ENCODE measurements at regions not wholly inside any gene's neighbourhood (a gene's known extent, or its start where the extent isn't known, plus 50 kb on each side); places are given as distances from the start of the nearest gene placed in this dataset.

DNA sequence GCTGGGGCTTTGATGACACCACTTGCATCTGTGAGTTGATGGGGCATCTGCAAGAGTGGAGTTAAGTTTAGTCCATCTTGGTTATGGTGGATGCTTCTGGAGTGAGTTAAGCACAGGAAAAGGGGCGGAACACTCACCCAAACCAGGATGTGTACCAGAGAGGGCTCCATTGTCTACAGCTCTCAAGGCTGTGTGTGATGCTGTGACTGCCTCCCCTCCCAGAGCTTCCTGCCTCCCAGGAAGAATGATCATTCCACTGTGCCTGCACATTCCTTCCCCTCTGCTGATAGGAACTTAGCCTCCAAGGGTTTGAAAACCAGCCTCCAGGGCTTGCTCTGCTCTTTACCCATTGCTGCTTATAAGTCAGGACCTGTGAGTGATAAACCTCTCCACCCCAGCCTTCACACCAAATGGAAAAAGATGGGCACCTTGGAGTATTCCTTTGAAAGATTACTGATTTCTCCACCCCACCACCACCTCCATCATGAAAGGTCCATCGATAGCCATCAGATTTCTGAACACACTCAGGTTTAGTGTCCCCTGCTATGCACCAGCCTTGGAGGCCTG is 160.1 kb upstream of the SPRY4 start:
- DNase-seq, result no peak
- TF ChIP-seq, protein P1, sequence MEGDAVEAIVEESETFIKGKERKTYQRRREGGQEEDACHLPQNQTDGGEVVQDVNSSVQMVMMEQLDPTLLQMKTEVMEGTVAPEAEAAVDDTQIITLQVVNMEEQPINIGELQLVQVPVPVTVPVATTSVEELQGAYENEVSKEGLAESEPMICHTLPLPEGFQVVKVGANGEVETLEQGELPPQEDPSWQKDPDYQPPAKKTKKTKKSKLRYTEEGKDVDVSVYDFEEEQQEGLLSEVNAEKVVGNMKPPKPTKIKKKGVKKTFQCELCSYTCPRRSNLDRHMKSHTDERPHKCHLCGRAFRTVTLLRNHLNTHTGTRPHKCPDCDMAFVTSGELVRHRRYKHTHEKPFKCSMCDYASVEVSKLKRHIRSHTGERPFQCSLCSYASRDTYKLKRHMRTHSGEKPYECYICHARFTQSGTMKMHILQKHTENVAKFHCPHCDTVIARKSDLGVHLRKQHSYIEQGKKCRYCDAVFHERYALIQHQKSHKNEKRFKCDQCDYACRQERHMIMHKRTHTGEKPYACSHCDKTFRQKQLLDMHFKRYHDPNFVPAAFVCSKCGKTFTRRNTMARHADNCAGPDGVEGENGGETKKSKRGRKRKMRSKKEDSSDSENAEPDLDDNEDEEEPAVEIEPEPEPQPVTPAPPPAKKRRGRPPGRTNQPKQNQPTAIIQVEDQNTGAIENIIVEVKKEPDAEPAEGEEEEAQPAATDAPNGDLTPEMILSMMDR (IDR thresholded peaks at IDR 0.05), result no peak
- Histone ChIP-seq H3K27me3 (ENCODE audit: low read depth) (no peaks in the 10 kb centered on the region), H3K4me1 (no peaks in the 10 kb centered on the region), H3K27ac (no peak overlapping the region), H3K9me3 (no peaks in the 10 kb centered on the region), H3K4me3 (no peak overlapping the region), H3K36me3 (no peaks in the 10 kb centered on the region)
- intact Hi-C loops (cut with DNase I), result no loop called here
- no peak for ATAC-seq

DNA sequence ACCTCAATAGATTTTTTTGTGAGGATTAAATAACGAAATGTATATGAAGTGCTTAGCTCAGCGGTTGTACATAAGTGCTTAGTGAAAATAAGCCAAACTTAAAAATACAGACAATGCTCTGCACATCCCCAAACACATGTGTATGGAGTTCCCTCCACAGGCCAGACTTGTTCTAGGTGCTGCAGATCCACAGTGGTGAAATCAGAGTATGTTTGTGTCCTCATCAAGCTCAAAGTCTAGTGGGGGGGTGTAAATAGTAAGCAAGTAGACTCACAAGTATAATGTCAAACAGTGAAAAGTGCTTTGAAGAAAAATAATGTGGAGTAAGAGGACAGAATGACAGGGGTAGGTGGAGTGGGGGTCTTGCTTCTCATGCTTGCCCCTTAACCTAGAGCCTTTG is 157.4 kb upstream of the SPRY4 start:
- H3K27me3 ChIP-seq (ENCODE audit: low read depth), result no peaks in the 10 kb centered on the region
- no peak overlapping the region for H3K4me3 ChIP-seq
- no peaks in the 10 kb centered on the region for H3K4me1 ChIP-seq
- no peaks in the 10 kb centered on the region for H3K9me3 ChIP-seq
- intact Hi-C loops (cut with DNase I), result no loop called here
- H3K27ac ChIP-seq, result no peak overlapping the region
- no peak for DNase-seq
- no peaks in the 10 kb centered on the region for H3K36me3 ChIP-seq
- ATAC-seq, result no peak
- TF ChIP-seq, protein P1 (IDR thresholded peaks at IDR 0.05), result no peak

DNA sequence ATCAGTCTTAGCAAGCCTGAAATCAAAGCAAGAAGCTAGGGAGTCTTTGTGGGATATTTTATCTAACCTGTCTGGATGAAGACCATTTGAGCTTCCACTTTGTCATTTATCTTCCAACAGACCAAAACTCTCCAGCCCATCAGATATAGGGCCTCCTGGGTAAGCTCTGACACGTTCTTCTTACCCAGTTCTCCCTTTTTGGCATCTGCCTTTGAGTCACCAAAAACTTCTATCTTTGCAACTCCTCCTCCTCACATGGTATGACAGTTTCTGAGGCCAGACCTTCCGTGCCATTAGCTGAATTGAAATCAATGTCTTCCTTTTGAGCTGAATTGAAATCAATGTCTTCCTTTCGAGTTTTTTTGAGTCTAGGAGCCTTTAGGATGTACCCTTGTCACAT is 156.6 kb upstream of the SPRY4 start:
- intact Hi-C loops (cut with DNase I), result no loop called here
- H3K9me3 ChIP-seq, result no peaks in the 10 kb centered on the region
- H3K4me1 ChIP-seq, result no peaks in the 10 kb centered on the region
- no peaks in the 10 kb centered on the region for H3K27me3 ChIP-seq (ENCODE audit: low read depth)
- ATAC-seq, result no peak
- DNase-seq, result no peak
- TF ChIP-seq, protein P1 (IDR thresholded peaks at IDR 0.05), result no peak
- H3K27ac ChIP-seq, result no peak overlapping the region
- H3K4me3 ChIP-seq, result no peak overlapping the region
- no peaks in the 10 kb centered on the region for H3K36me3 ChIP-seq

DNA sequence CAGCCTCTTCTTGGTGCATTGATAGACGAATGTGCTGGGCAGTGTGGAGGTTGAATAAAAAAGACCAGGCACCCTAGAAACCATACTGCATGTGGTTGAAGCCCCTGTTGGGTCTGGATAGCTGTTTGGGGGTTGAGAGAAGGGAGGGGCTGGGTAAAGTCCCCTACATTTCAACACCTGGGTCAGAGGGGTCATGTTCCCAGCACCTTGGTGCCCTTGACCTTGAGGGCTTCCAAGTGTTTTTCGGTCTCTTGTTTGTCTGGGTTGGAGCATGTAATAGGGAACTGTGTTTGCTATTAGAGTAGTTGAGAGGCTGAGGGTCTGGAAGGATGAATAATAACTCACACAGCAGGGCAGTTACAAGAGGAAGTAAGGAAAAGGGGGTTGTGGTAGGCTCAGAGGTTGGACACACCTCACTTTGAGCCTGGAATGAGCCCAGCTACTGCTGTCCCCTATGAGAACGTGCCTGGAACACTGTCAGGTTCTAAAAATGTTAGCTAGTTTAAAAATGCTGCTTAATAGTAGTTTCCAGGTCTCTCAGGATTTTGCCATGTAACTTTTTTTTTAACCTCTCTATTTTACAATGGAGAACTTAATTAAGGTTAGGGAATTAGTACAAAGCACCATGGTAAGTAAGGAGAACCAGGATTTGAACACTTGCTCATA is 155.2 kb upstream of the SPRY4 start:
- H3K27ac ChIP-seq, result no peak overlapping the region
- intact Hi-C loops (cut with DNase I), result no loop called here
- no peak overlapping the region for H3K4me3 ChIP-seq
- H3K36me3 ChIP-seq, result no peaks in the 10 kb centered on the region
- DNase-seq, result no peak
- ATAC-seq, result peak; percentile 39 to 71
- H3K27me3 ChIP-seq (ENCODE audit: low read depth), result no peaks in the 10 kb centered on the region
- H3K4me1 ChIP-seq, result no peaks in the 10 kb centered on the region
- H3K9me3 ChIP-seq, result no peaks in the 10 kb centered on the region
- TF ChIP-seq, protein P1 (IDR thresholded peaks at IDR 0.05), result no peak

DNA sequence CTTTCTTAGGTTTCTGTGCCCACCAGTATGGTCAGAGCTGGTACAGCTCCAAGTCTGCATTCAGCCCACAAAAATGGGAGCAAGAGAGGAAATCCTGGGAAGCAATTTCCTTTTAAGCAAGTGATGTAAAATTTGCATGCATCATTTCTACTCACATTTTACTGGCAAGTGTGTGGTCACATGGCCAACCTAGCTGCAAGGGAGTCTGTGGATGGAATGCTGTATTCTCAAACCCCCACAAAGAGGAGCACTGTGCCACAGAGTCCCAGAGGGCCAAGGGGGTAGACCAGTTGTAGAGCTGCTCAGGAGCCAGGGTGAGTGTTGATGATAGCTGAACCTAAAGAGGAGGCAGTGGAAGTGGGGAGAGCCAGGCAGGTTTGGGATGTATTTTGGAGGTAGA is 154.3 kb upstream of the SPRY4 start:
- Histone ChIP-seq H3K27ac (no peak overlapping the region), H3K36me3 (no peaks in the 10 kb centered on the region), H3K4me3 (no peak overlapping the region), H3K4me1 (no peaks in the 10 kb centered on the region), H3K27me3 (ENCODE audit: low read depth) (no peaks in the 10 kb centered on the region), H3K9me3 (no peaks in the 10 kb centered on the region)
- ATAC-seq (no peak), DNase-seq (no peak)
- intact Hi-C loops (cut with DNase I), result no loop called here
- TF ChIP-seq, protein P1 (IDR thresholded peaks at IDR 0.05), result no peak
